ENCODE measurements at regions not wholly inside any gene's neighbourhood (a gene's known extent, or its start where the extent isn't known, plus 50 kb on each side); places are given as distances from the start of the nearest gene placed in this dataset.

DNA sequence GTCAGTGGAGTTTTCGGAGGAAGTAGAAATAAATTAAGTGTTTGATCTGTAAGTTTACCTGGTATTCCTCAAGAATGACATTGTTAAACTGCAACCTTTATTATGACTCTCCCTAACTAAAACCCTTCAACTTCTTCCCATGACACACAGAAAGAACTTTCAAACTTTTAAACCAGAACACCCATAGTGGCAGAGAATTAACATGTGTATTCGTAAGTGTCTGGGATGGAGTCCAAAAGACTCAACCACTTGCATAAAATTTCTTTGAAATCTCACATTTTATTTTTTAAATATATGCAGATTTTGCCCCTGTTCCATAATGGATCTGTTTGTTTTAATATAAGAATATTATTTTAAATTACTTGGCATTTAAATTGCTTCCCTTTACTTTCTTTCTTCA lies 54.6 kb upstream of the PLXNA4 start:
- no peaks in the 10 kb centered on the region for H3K4me1 Mint-ChIP-seq
- POLR2A ChIA-PET, result no interaction called here
- peaks cover 7% of the 10 kb centered on the region for H3K27me3 Mint-ChIP-seq
- CTCF ChIA-PET, result no interaction called here
- no peaks in the 10 kb centered on the region for H3K36me3 Mint-ChIP-seq (ENCODE audit: low read depth)
- H3K9me3 Mint-ChIP-seq, result no peaks in the 10 kb centered on the region
- no peak overlapping the region for H3K27ac Mint-ChIP-seq
- no peak for DNase-seq
- no peak overlapping the region for H3K4me3 Mint-ChIP-seq
